H1 (cell line): ENCODE measurements at regions not wholly inside any gene's neighbourhood (a gene's known extent, or its start where the extent isn't known, plus 50 kb on each side); places are given as distances from the start of the nearest gene placed in this dataset.

Experiments
- CBX5 ChIP-seq: fragments of 300-800, 300-1000 bp; sonication (generic); IDR thresholded peaks from 2 replicates; pipeline ENCODE4 v1.7.1; 2016; ENCODE audit warnings: antibody characterized with exemption, low read length, low read depth
- CHD7 ChIP-seq: fragments of 300-600 bp; sonication (generic); IDR thresholded peaks from 2 replicates; pipeline ENCODE4 v1.7.1; 2012; ENCODE audit warnings: low read length, moderate library complexity, mild to moderate bottlenecking, inconsistent platforms; ENCODE audit not compliant: insufficient replicate concordance
- CTCF ChIP-seq, 3 experiments: IDR thresholded peaks; 1 replicate in 2 of 3; 2 replicates in 1 of 3; pipeline versions ENCODE4 v1.5.1 to v1.6.1; 2011; ENCODE audit warnings: low read length in 3 of 3, mild to moderate bottlenecking in 3 of 3, inconsistent platforms in 2 of 3, low read depth in 1 of 3, moderate library complexity in 1 of 3; ENCODE audit not compliant: insufficient read depth in 1 of 3; ENCODE audit errors: control extremely low read depth in 1 of 3
- EGR1 ChIP-seq: IDR thresholded peaks from 2 replicates; pipeline ENCODE4 v1.6.1; 2011; ENCODE audit warnings: low read depth, low read length, borderline replicate concordance
- EZH2 ChIP-seq: fragments of 200-600 bp; sonication (generic); IDR thresholded peaks from 2 replicates; pipeline ENCODE4 v1.7.1; 2012; ENCODE audit warnings: low read depth, mild to moderate bottlenecking, moderate library complexity, low read length, inconsistent platforms; ENCODE audit not compliant: severe bottlenecking
- TF ChIP-seq, protein P1 (sequence below): IDR thresholded peaks from 2 replicates; pipeline ENCODE4 v1.6.1; 2012; ENCODE audit warnings: inconsistent platforms

DNA sequence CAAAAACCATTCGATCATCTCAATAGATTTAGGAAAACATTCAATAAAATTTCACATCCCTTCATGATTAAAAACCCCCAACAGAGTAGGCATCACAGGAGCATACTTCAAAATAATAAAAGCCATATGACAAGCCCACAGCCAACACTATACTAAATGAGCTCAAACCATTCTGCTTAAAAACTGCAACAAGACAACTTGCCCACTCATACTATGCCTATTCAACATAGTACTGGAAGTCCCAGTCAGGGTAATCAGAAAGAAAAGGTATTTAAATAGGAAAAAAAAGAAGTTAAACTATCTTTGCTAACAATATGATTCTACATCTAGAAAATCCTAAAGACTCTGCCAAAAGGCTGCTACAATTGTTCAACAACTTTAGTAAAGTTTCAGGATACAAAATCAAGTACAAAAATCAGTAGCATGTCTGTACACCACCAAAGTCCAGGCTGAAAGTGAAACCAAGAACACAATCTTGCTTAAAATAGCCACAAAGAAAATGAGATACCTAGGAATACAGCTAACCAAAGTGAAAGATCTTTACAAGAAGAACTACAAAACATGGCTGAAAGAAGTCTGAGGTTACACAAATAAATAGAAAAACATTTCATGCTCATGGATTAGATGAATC, 882.6 kb downstream of the GRM8 start (continued):
- no peak for TF ChIP-seq CHD7
- TF ChIP-seq EZH2, result no peak
- TF ChIP-seq, protein P1, sequence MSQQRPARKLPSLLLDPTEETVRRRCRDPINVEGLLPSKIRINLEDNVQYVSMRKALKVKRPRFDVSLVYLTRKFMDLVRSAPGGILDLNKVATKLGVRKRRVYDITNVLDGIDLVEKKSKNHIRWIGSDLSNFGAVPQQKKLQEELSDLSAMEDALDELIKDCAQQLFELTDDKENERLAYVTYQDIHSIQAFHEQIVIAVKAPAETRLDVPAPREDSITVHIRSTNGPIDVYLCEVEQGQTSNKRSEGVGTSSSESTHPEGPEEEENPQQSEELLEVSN, result no peak
- TF ChIP-seq EGR1, result no peak
- no peak for TF ChIP-seq CTCF (IDR thresholded peaks at IDR 0.05; ENCODE audit: control extremely low read depth in 1 of 3, insufficient read depth in 1 of 3, low read depth in 1 of 3, low read length in 3 of 3)
- no peak for TF ChIP-seq CBX5
